ENCODE measurements at regions not wholly inside any gene's neighbourhood (a gene's known extent, or its start where the extent isn't known, plus 50 kb on each side); places are given as distances from the start of the nearest gene placed in this dataset.

DNA sequence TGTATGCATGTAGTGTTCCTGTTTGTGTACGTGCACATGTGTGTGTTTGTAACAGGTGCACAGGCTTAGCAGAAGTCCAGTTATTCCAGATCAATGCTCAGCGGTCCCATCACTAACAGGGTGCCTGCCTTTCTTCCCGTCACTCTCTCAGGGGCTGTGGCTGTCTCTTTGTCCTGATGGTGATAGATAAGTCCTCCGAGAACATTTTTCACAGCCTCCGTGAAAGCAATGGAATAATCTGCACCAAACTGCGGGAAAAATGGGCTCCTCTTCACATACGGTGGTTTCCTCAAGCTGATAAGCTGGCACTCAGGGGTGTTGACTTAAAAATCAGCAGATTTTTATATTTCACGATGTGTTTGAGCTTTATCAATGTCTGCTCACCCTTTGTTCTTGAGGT lies 342.3 kb downstream of the TMEM114 start:
- TF ChIP-seq, protein P1, sequence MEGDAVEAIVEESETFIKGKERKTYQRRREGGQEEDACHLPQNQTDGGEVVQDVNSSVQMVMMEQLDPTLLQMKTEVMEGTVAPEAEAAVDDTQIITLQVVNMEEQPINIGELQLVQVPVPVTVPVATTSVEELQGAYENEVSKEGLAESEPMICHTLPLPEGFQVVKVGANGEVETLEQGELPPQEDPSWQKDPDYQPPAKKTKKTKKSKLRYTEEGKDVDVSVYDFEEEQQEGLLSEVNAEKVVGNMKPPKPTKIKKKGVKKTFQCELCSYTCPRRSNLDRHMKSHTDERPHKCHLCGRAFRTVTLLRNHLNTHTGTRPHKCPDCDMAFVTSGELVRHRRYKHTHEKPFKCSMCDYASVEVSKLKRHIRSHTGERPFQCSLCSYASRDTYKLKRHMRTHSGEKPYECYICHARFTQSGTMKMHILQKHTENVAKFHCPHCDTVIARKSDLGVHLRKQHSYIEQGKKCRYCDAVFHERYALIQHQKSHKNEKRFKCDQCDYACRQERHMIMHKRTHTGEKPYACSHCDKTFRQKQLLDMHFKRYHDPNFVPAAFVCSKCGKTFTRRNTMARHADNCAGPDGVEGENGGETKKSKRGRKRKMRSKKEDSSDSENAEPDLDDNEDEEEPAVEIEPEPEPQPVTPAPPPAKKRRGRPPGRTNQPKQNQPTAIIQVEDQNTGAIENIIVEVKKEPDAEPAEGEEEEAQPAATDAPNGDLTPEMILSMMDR (conservative IDR thresholded peaks at IDR 0.05 in 1 of 2, IDR thresholded peaks at IDR 0.05 in 1 of 2; ENCODE audit: extremely low read depth in 1 of 2, insufficient read depth in 1 of 2, low read depth in 1 of 2, low read length in 2 of 2) = no peak
- no peak for TF ChIP-seq EZH2 (IDR thresholded peaks at IDR 0.05; ENCODE audit: borderline replicate concordance, low read length)
